GM23338 (cell line): ENCODE measurements at regions not wholly inside any gene's neighbourhood (a gene's known extent, or its start where the extent isn't known, plus 50 kb on each side); places are given as distances from the start of the nearest gene placed in this dataset.

Experiments used
- CREB1 ChIP-seq: fragments of 250-450 bp; sonication (Bioruptor Pico); IDR thresholded peaks from 2 replicates; pipeline ENCODE4 v1.5.0; 2020; ENCODE audit warnings: low read depth, mild to moderate bottlenecking, moderate library complexity
- EZH2 ChIP-seq: fragments of 200-600 bp; sonication (generic); IDR thresholded peaks from one replicate; pipeline ENCODE4 v1.8.0; 2017; ENCODE audit warnings: antibody characterized with exemption, mild to moderate bottlenecking, low read depth; ENCODE audit not compliant: unreplicated experiment
- EZH2phosphoT487 ChIP-seq: fragments of 200-600 bp; sonication (generic); IDR thresholded peaks from one replicate; pipeline ENCODE4 v1.8.1; 2018; ENCODE audit warnings: antibody characterized with exemption; ENCODE audit not compliant: unreplicated experiment
- POLR2AphosphoS5 ChIP-seq: IDR thresholded peaks from 2 replicates; pipeline ENCODE4 v1.6.1; 2016; ENCODE audit warnings: antibody characterized with exemption, low read depth
- ZNF114 ChIP-seq: fragments of 250-450 bp; sonication (Bioruptor Pico); IDR thresholded peaks from 2 replicates; pipeline ENCODE4 v1.5.0; 2020; ENCODE audit warnings: mild to moderate bottlenecking, moderate library complexity
- ZNF331 ChIP-seq: fragments of 250-450 bp; sonication (Bioruptor Pico); IDR thresholded peaks from 2 replicates; pipeline ENCODE4 v1.5.0; 2020; ENCODE audit warnings: low read depth, mild to moderate bottlenecking, moderate library complexity
- TF ChIP-seq, protein P1 (sequence below), 2 experiments: fragments of 200-600 bp in 1 of 2; sonication (generic) in 1 of 2; conservative IDR thresholded peaks; 2 replicates each; pipeline versions ENCODE4 v1.5.1 to v1.6.1; 2016 to 2017; ENCODE audit warnings: antibody characterized with exemption in 2 of 2, low read depth in 2 of 2, mild to moderate bottlenecking in 2 of 2, moderate library complexity in 1 of 2
- TF ChIP-seq, protein P2 (sequence below): IDR thresholded peaks from one replicate; pipeline ENCODE4 v1.6.1; 2018; ENCODE audit warnings: antibody characterized with exemption; ENCODE audit not compliant: unreplicated experiment

DNA sequence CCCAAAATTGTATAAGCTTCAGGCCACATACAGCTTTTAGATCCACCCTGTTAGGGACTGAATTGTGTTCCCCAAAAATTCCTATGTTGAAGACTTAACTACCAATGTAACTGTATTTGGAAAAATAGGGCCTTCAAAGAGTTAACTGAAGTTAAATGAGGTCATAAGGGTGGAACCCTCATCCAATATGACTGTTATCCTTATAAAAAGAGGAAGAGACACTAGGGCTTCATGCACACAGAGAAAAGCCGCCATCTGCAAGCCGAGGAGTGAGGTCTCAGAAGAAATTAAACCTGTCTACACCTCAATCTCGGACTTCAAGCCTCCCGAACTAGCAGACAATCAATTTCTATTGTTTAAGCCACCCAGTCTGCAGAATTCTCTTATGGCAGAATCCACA lies 317.9 kb upstream of the NFE2L3 start:
- TF ChIP-seq, protein P1, sequence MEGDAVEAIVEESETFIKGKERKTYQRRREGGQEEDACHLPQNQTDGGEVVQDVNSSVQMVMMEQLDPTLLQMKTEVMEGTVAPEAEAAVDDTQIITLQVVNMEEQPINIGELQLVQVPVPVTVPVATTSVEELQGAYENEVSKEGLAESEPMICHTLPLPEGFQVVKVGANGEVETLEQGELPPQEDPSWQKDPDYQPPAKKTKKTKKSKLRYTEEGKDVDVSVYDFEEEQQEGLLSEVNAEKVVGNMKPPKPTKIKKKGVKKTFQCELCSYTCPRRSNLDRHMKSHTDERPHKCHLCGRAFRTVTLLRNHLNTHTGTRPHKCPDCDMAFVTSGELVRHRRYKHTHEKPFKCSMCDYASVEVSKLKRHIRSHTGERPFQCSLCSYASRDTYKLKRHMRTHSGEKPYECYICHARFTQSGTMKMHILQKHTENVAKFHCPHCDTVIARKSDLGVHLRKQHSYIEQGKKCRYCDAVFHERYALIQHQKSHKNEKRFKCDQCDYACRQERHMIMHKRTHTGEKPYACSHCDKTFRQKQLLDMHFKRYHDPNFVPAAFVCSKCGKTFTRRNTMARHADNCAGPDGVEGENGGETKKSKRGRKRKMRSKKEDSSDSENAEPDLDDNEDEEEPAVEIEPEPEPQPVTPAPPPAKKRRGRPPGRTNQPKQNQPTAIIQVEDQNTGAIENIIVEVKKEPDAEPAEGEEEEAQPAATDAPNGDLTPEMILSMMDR (conservative IDR thresholded peaks at IDR 0.05; ENCODE audit: low read depth in 2 of 2) = no peak
- TF ChIP-seq POLR2AphosphoS5 (no peak), ZNF114 (no peak), CREB1 (CRISPR knock-in tag) (no peak), EZH2 (no peak), EZH2phosphoT487 (no peak), ZNF331 (CRISPR knock-in tag) (no peak)
- TF ChIP-seq, protein P2, sequence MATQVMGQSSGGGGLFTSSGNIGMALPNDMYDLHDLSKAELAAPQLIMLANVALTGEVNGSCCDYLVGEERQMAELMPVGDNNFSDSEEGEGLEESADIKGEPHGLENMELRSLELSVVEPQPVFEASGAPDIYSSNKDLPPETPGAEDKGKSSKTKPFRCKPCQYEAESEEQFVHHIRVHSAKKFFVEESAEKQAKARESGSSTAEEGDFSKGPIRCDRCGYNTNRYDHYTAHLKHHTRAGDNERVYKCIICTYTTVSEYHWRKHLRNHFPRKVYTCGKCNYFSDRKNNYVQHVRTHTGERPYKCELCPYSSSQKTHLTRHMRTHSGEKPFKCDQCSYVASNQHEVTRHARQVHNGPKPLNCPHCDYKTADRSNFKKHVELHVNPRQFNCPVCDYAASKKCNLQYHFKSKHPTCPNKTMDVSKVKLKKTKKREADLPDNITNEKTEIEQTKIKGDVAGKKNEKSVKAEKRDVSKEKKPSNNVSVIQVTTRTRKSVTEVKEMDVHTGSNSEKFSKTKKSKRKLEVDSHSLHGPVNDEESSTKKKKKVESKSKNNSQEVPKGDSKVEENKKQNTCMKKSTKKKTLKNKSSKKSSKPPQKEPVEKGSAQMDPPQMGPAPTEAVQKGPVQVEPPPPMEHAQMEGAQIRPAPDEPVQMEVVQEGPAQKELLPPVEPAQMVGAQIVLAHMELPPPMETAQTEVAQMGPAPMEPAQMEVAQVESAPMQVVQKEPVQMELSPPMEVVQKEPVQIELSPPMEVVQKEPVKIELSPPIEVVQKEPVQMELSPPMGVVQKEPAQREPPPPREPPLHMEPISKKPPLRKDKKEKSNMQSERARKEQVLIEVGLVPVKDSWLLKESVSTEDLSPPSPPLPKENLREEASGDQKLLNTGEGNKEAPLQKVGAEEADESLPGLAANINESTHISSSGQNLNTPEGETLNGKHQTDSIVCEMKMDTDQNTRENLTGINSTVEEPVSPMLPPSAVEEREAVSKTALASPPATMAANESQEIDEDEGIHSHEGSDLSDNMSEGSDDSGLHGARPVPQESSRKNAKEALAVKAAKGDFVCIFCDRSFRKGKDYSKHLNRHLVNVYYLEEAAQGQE = no peak
